ENCODE measurements at regions not wholly inside any gene's neighbourhood (a gene's known extent, or its start where the extent isn't known, plus 50 kb on each side); places are given as distances from the start of the nearest gene placed in this dataset.

- Histone ChIP-seq H3K9me3 (replicated peaks; ENCODE audit: control insufficient read depth, insufficient read depth, low read length) (no peaks in the 10 kb centered on the region), H3K9ac (ENCODE audit: control insufficient read depth, insufficient read depth, low read length) (no peak overlapping the region), H3K4me2 (ENCODE audit: control insufficient read depth, insufficient read depth) (no peak overlapping the region), H4K20me1 (ENCODE audit: control insufficient read depth, insufficient read depth) (no peaks in the 10 kb centered on the region), H3K4me3 (no peak overlapping the region), H3K79me2 (ENCODE audit: control insufficient read depth, insufficient read depth, low read length) (no peaks in the 10 kb centered on the region), H2AFZ (ENCODE audit: control insufficient read depth, low read depth, low read length) (no peak overlapping the region), H3K27ac (ENCODE audit: control insufficient read depth, insufficient read depth) (no peak overlapping the region), H3K36me3 (ENCODE audit: control insufficient read depth in 2 of 2, insufficient read depth in 2 of 2, low read length in 1 of 2) (no peaks in the 10 kb centered on the region), H3K27me3 (replicated peaks in 1 of 2; ENCODE audit: control insufficient read depth in 2 of 2, insufficient read depth in 2 of 2, low read length in 1 of 2) (no peaks in the 10 kb centered on the region), H3K4me1 (ENCODE audit: control insufficient read depth, insufficient read depth, low read length) (no peaks in the 10 kb centered on the region)
- ATAC-seq, result no peak
- no peak for DNase-seq (ENCODE audit: low read depth, low spot score)
- intact Hi-C loops (cut with micrococcal nuclease; ENCODE audit: unreplicated experiment) (no loop called here), in situ Hi-C loops (cut with MboI) (no loop called here)
- ChIA-PET RAD21 (ENCODE audit: unreplicated experiment) (no interaction called here), POLR2A (no interaction called here), CTCF (no interaction called here), SMC1A (ENCODE audit: uncharacterized antibody, unreplicated experiment) (no interaction called here)
- no peak for FAIRE-seq
- BruUV-seq (replicated peaks), result no TSS peak
- 0% methylated on average over 1 of the region's 1 CpG for WGBS (ENCODE audit: insufficient coverage, insufficient replicate concordance, low lambda C conversion rate, missing lambda C conversion rate)
- TF ChIP-seq ZSCAN29 (IDR thresholded peaks at IDR 0.05) (no peak), NRF1 (conservative IDR thresholded peaks at IDR 0.05; ENCODE audit: low read depth, low read length) (no peak), SREBF1 (IDR thresholded peaks at IDR 0.05; ENCODE audit: low read length) (no peak)
Observed at GRCh38 chr4:157741642-157742041, 431.2 kb downstream of the GASK1B start.

GRCh38 chr4:157739242-157739641 lies 433.6 kb downstream of the GASK1B start:
- Histone ChIP-seq H3K4me1 (ENCODE audit: control insufficient read depth, insufficient read depth, low read length) (no peaks in the 10 kb centered on the region), H3K27ac (ENCODE audit: control insufficient read depth, insufficient read depth) (no peak overlapping the region), H3K9ac (ENCODE audit: control insufficient read depth, insufficient read depth, low read length) (no peak overlapping the region), H3K27me3 (replicated peaks in 1 of 2; ENCODE audit: control insufficient read depth in 2 of 2, insufficient read depth in 2 of 2, low read length in 1 of 2) (no peaks in the 10 kb centered on the region), H3K9me3 (replicated peaks; ENCODE audit: control insufficient read depth, insufficient read depth, low read length) (no peaks in the 10 kb centered on the region), H3K79me2 (ENCODE audit: control insufficient read depth, insufficient read depth, low read length) (no peaks in the 10 kb centered on the region), H4K20me1 (ENCODE audit: control insufficient read depth, insufficient read depth) (no peaks in the 10 kb centered on the region), H3K4me2 (ENCODE audit: control insufficient read depth, insufficient read depth) (no peak overlapping the region), H2AFZ (ENCODE audit: control insufficient read depth, low read depth, low read length) (no peak overlapping the region), H3K4me3 (no peak overlapping the region), H3K36me3 (ENCODE audit: control insufficient read depth in 2 of 2, insufficient read depth in 2 of 2, low read length in 1 of 2) (no peaks in the 10 kb centered on the region)
- ChIA-PET SMC1A (ENCODE audit: uncharacterized antibody, unreplicated experiment) (interaction anchor here (0.7 kb wide), 1 partner anchor 12 kb away, joined by 3 read pairs; no protein-coding TSS in a partner anchor), CTCF (no interaction called here), POLR2A (no interaction called here), RAD21 (ENCODE audit: unreplicated experiment) (no interaction called here)
- TF ChIP-seq NFYA (IDR thresholded peaks at IDR 0.05; ENCODE audit: borderline replicate concordance, low read depth, low read length), result no peak
- no peak for TF ChIP-seq ESRRA (IDR thresholded peaks at IDR 0.05; ENCODE audit: low read length)
- TF ChIP-seq SP1 (IDR thresholded peaks at IDR 0.05; ENCODE audit: low read depth, low read length), result no peak
- no peak for TF ChIP-seq HDAC6 (IDR thresholded peaks at IDR 0.05; ENCODE audit: unreplicated experiment)
- TF ChIP-seq SMC3 (IDR thresholded peaks at IDR 0.05; ENCODE audit: borderline replicate concordance, low read length), result no peak
- no peak for TF ChIP-seq BCL3 (IDR thresholded peaks at IDR 0.05; ENCODE audit: borderline replicate concordance, insufficient read depth, low read depth, low read length, poor library complexity, severe bottlenecking)
- TF ChIP-seq CEBPB (IDR thresholded peaks at IDR 0.05; ENCODE audit: borderline replicate concordance in 1 of 2, low read depth in 2 of 2, low read length in 2 of 2), result no peak
- TF ChIP-seq PAX8 (IDR thresholded peaks at IDR 0.05), result no peak
- TF ChIP-seq PAX5 (IDR thresholded peaks at IDR 0.05; ENCODE audit: borderline replicate concordance, low read depth, low read length), result no peak
- no peak for TF ChIP-seq CHD1 (IDR thresholded peaks at IDR 0.05; ENCODE audit: low read depth, low read length)
- TF ChIP-seq MLLT1 (IDR thresholded peaks at IDR 0.05), result no peak
- no peak for TF ChIP-seq CREB1 (IDR thresholded peaks at IDR 0.05; ENCODE audit: low read depth)
- TF ChIP-seq EED (IDR thresholded peaks at IDR 0.05; ENCODE audit: low read depth), result no peak
- TF ChIP-seq KAT2A (conservative IDR thresholded peaks at IDR 0.05; ENCODE audit: control insufficient read depth, low read depth, low read length), result no peak
- no peak for TF ChIP-seq NRF1 (conservative IDR thresholded peaks at IDR 0.05; ENCODE audit: low read depth, low read length)
- TF ChIP-seq BHLHE40 (IDR thresholded peaks at IDR 0.05; ENCODE audit: borderline replicate concordance in 1 of 2, low read depth in 2 of 2, low read length in 1 of 2), result no peak
- ATAC-seq (no peak), DNase-seq (ENCODE audit: low read depth, low spot score) (no peak), FAIRE-seq (no peak)
- no TSS peak for BruUV-seq (replicated peaks)
- in situ Hi-C loops (cut with MboI), result no loop called here
- intact Hi-C loops (cut with micrococcal nuclease; ENCODE audit: unreplicated experiment), result no loop called here
- 4% methylated on average over 2 of the region's 2 CpGs for whole genome bisulfite sequencing (ENCODE audit: insufficient coverage, insufficient replicate concordance, low lambda C conversion rate, missing lambda C conversion rate)
